ENCODE measurements at regions not wholly inside any gene's neighbourhood (a gene's known extent, or its start where the extent isn't known, plus 50 kb on each side); places are given as distances from the start of the nearest gene placed in this dataset.

DNA sequence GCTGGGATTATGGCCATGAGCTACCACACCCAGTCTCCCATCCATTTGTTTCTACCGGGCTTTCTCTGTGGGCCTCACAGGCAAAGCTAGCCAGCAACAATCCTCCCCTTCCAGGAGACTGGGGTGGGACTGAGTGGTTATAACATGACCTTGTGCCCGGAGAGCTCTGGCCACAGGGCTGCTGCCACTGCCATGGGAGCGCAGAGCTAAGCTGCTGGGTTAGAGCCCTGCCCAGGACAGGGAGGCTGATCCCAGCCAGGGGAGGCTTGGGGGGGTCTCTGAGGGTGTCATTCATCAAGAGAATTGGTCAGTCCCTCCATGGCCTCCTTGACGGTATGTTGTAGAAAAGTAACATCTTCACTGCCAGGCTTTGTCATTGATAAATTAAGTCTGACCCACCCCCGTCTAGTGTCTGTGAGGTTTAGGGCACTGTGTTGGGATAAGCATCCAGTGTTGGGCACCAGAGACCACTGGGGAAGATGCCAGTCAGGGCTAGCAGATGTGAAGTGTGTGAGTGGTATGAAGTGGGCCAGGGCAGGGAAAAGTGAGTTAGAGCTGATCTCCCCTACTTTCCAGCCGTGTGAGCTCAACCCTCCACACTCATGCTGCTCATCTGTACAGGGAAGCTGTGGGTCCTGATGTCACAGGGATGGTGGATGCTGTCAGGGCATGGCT is 368.4 kb upstream of the HS6ST1 start:
- H3K79me2 ChIP-seq (ENCODE audit: control insufficient read depth, insufficient read depth, low read length), result no peaks in the 10 kb centered on the region
- H3K27me3 ChIP-seq (ENCODE audit: control insufficient read depth, extremely low read depth, insufficient read depth, low read length), result no peaks in the 10 kb centered on the region
- no peaks in the 10 kb centered on the region for H3K9me3 ChIP-seq (ENCODE audit: control insufficient read depth, low read depth, low read length)
- dilution Hi-C loops (cut with MboI; ENCODE audit: extremely low pct_ligation_motif_present, low sequenced_read_pairs), result no loop called here
- H3K9me1 ChIP-seq (ENCODE audit: control insufficient read depth, extremely low read depth, insufficient read depth, low read length), result no peaks in the 10 kb centered on the region
- H3K36me3 ChIP-seq (ENCODE audit: control insufficient read depth in 2 of 2, extremely low read depth in 1 of 2, insufficient read depth in 2 of 2, low read length in 2 of 2), result no peaks in the 10 kb centered on the region
- DNase-seq (ENCODE audit: low read depth, low spot score), result no peak
- TF ChIP-seq, protein P1, sequence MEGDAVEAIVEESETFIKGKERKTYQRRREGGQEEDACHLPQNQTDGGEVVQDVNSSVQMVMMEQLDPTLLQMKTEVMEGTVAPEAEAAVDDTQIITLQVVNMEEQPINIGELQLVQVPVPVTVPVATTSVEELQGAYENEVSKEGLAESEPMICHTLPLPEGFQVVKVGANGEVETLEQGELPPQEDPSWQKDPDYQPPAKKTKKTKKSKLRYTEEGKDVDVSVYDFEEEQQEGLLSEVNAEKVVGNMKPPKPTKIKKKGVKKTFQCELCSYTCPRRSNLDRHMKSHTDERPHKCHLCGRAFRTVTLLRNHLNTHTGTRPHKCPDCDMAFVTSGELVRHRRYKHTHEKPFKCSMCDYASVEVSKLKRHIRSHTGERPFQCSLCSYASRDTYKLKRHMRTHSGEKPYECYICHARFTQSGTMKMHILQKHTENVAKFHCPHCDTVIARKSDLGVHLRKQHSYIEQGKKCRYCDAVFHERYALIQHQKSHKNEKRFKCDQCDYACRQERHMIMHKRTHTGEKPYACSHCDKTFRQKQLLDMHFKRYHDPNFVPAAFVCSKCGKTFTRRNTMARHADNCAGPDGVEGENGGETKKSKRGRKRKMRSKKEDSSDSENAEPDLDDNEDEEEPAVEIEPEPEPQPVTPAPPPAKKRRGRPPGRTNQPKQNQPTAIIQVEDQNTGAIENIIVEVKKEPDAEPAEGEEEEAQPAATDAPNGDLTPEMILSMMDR (optimal IDR thresholded peaks at IDR 0.05 in 1 of 3, IDR thresholded peaks at IDR 0.05 in 1 of 3, conservative IDR thresholded peaks at IDR 0.05 in 1 of 3; ENCODE audit: extremely low read depth in 1 of 3, insufficient read depth in 2 of 3, low read length in 3 of 3), result no peak
- no peak for TF ChIP-seq EZH2 (IDR thresholded peaks at IDR 0.05; ENCODE audit: low read length)
- no peak overlapping the region for H2AFZ ChIP-seq (ENCODE audit: control insufficient read depth, low read length)
- no peak overlapping the region for H3K4me3 ChIP-seq (ENCODE audit: control insufficient read depth in 2 of 3, extremely low read depth in 1 of 3, insufficient read depth in 2 of 3, low read depth in 1 of 3, low read length in 3 of 3)
- no peaks in the 10 kb centered on the region for H3K4me1 ChIP-seq (ENCODE audit: control insufficient read depth, extremely low read depth, insufficient read depth, low read length)
- no peak for FAIRE-seq
- H4K20me1 ChIP-seq (ENCODE audit: control insufficient read depth, extremely low read depth, insufficient read depth, low read length), result no peaks in the 10 kb centered on the region
- no peak overlapping the region for H3K4me2 ChIP-seq (ENCODE audit: control insufficient read depth, extremely low read depth, insufficient read depth, low read depth, low read length)
- H3K27ac ChIP-seq (ENCODE audit: control insufficient read depth, insufficient read depth, low read length), result no peak overlapping the region
- no peak overlapping the region for H3K9ac ChIP-seq (ENCODE audit: control insufficient read depth, extremely low read depth, insufficient read depth, low read length)

DNA sequence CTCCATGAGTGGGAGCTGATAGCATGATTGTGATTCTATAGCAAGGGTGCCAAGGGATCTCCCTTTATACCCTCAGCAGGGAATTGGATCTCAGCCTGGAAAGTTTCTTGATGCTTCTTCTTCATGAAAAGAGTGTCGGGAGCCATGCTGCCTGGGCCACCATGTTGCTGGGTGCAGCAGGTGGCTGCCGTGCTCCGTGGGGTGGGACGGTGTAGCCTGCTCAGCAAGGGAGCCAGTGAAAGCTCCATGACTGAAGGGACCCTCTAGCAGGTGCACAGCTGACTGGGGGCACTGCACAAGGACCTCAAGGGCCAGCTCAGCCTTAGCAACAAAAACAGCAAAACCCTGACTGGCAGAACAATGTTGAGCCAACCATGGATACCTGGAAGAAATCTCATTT is 368.9 kb upstream of the HS6ST1 start:
- no peaks in the 10 kb centered on the region for H3K79me2 ChIP-seq (ENCODE audit: control insufficient read depth, insufficient read depth, low read length)
- FAIRE-seq (no peak), DNase-seq (ENCODE audit: low read depth, low spot score) (no peak)
- no peak overlapping the region for H3K4me2 ChIP-seq (ENCODE audit: control insufficient read depth, extremely low read depth, insufficient read depth, low read depth, low read length)
- H3K36me3 ChIP-seq (ENCODE audit: control insufficient read depth in 2 of 2, extremely low read depth in 1 of 2, insufficient read depth in 2 of 2, low read length in 2 of 2), result no peaks in the 10 kb centered on the region
- no peak overlapping the region for H3K4me3 ChIP-seq (ENCODE audit: control insufficient read depth in 2 of 3, extremely low read depth in 1 of 3, insufficient read depth in 2 of 3, low read depth in 1 of 3, low read length in 3 of 3)
- no peak for TF ChIP-seq EZH2 (IDR thresholded peaks at IDR 0.05; ENCODE audit: low read length)
- TF ChIP-seq, protein P1 (optimal IDR thresholded peaks at IDR 0.05 in 1 of 3, IDR thresholded peaks at IDR 0.05 in 1 of 3, conservative IDR thresholded peaks at IDR 0.05 in 1 of 3; ENCODE audit: extremely low read depth in 1 of 3, insufficient read depth in 2 of 3, low read length in 3 of 3), result no peak
- H3K27me3 ChIP-seq (ENCODE audit: control insufficient read depth, extremely low read depth, insufficient read depth, low read length), result no peaks in the 10 kb centered on the region
- no peak overlapping the region for H3K27ac ChIP-seq (ENCODE audit: control insufficient read depth, insufficient read depth, low read length)
- no peaks in the 10 kb centered on the region for H3K9me3 ChIP-seq (ENCODE audit: control insufficient read depth, low read depth, low read length)
- H3K9ac ChIP-seq (ENCODE audit: control insufficient read depth, extremely low read depth, insufficient read depth, low read length), result no peak overlapping the region
- no peaks in the 10 kb centered on the region for H3K4me1 ChIP-seq (ENCODE audit: control insufficient read depth, extremely low read depth, insufficient read depth, low read length)
- dilution Hi-C loops (cut with MboI; ENCODE audit: extremely low pct_ligation_motif_present, low sequenced_read_pairs), result no loop called here
- no peak overlapping the region for H2AFZ ChIP-seq (ENCODE audit: control insufficient read depth, low read length)
- no peaks in the 10 kb centered on the region for H3K9me1 ChIP-seq (ENCODE audit: control insufficient read depth, extremely low read depth, insufficient read depth, low read length)
- H4K20me1 ChIP-seq (ENCODE audit: control insufficient read depth, extremely low read depth, insufficient read depth, low read length), result no peaks in the 10 kb centered on the region
